ENCODE measurements at regions not wholly inside any gene's neighbourhood (a gene's known extent, or its start where the extent isn't known, plus 50 kb on each side); places are given as distances from the start of the nearest gene placed in this dataset.

- no peak overlapping the region for H3K4me3 ChIP-seq (replicated peaks; ENCODE audit: insufficient read depth, low read length)
- TF ChIP-seq CTCF (IDR thresholded peaks at IDR 0.05; ENCODE audit: insufficient read depth, low read length) (no peak), REST (IDR thresholded peaks at IDR 0.05; ENCODE audit: insufficient replicate concordance, low read depth) (no peak), SPI1 (IDR thresholded peaks at IDR 0.05; ENCODE audit: borderline replicate concordance, low read depth) (no peak), POLR2AphosphoS5 (IDR thresholded peaks at IDR 0.05; ENCODE audit: low read depth) (no peak), GABPA (IDR thresholded peaks at IDR 0.05; ENCODE audit: low read depth) (no peak)
These were observed 715.1 kb upstream of the CDH7 start for GRCh38 chr18:65035701-65036100.

GRCh38 chr18:65025756-65026155, 725.1 kb upstream of the CDH7 start:
- Histone ChIP-seq H3K27me3 (ENCODE audit: insufficient read depth, poor library complexity, severe bottlenecking) (no peaks in the 10 kb centered on the region), H3K4me3 (replicated peaks; ENCODE audit: insufficient read depth, low read length) (no peak overlapping the region), H3K27ac (replicated peaks) (no peak overlapping the region)
- no peak for DNase-seq (ENCODE audit: low read depth in 1 of 2, low spot score in 1 of 2)
- TF ChIP-seq GABPA (IDR thresholded peaks at IDR 0.05; ENCODE audit: low read depth) = no peak
- TF ChIP-seq SPI1 (IDR thresholded peaks at IDR 0.05; ENCODE audit: borderline replicate concordance, low read depth) = no peak
- no peak for TF ChIP-seq CTCF (IDR thresholded peaks at IDR 0.05; ENCODE audit: insufficient read depth, low read length)
- TF ChIP-seq POLR2AphosphoS5 (IDR thresholded peaks at IDR 0.05; ENCODE audit: low read depth) = no peak
- no peak for TF ChIP-seq REST (IDR thresholded peaks at IDR 0.05; ENCODE audit: insufficient replicate concordance, low read depth)

More at GRCh38 chr18:65035701-65036100, 715.1 kb upstream of the CDH7 start:
- Histone ChIP-seq H3K27ac (replicated peaks) (no peak overlapping the region), H3K27me3 (ENCODE audit: insufficient read depth, poor library complexity, severe bottlenecking) (no peaks in the 10 kb centered on the region)
- DNase-seq (ENCODE audit: low read depth in 1 of 2, low spot score in 1 of 2) = no peak

- TF ChIP-seq GABPA (IDR thresholded peaks at IDR 0.05; ENCODE audit: low read depth) = no peak
- no peak for TF ChIP-seq SPI1 (IDR thresholded peaks at IDR 0.05; ENCODE audit: borderline replicate concordance, low read depth)
- no peak for TF ChIP-seq POLR2AphosphoS5 (IDR thresholded peaks at IDR 0.05; ENCODE audit: low read depth)
- TF ChIP-seq REST (IDR thresholded peaks at IDR 0.05; ENCODE audit: insufficient replicate concordance, low read depth) = no peak
- TF ChIP-seq CTCF (IDR thresholded peaks at IDR 0.05; ENCODE audit: insufficient read depth, low read length) = no peak
- no peak overlapping the region for H3K27ac ChIP-seq (replicated peaks)
These were observed 729.8 kb upstream of the CDH7 start for GRCh38 chr18:65021021-65021420.

More at GRCh38 chr18:65021021-65021420, 729.8 kb upstream of the CDH7 start:
- DNase-seq (ENCODE audit: low read depth in 1 of 2, low spot score in 1 of 2) = no peak
- H3K27me3 ChIP-seq (ENCODE audit: insufficient read depth, poor library complexity, severe bottlenecking) = no peaks in the 10 kb centered on the region
- no peak overlapping the region for H3K4me3 ChIP-seq (replicated peaks; ENCODE audit: insufficient read depth, low read length)
